ENCODE measurements at regions not wholly inside any gene's neighbourhood (a gene's known extent, or its start where the extent isn't known, plus 50 kb on each side); places are given as distances from the start of the nearest gene placed in this dataset.
"Not testable (repeated sequence)": the region's sequence is repeated elsewhere in the genome, so short reads cannot be mapped to it uniquely, and the experiment has no call there.

DNA sequence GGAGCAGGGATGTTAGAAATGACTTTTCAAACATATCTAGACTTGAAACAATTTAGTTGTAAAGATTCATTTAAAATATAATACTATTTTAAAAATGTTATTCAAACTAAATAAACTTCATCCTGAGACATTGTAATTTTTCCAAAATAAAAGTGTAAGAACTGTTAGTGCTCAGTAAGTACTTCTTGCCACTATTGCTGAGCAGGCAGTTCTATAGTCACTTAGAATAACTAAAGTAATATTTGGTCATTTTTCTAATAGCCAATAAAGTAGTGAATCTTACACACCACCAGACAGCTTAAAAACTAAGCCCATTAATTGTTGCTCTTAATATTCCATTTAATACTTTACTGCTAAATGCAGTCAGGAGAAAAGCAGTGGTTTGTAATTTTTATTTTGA lies 1120.0 kb upstream of the CDH10 start:
- no peak for DNase-seq

DNA sequence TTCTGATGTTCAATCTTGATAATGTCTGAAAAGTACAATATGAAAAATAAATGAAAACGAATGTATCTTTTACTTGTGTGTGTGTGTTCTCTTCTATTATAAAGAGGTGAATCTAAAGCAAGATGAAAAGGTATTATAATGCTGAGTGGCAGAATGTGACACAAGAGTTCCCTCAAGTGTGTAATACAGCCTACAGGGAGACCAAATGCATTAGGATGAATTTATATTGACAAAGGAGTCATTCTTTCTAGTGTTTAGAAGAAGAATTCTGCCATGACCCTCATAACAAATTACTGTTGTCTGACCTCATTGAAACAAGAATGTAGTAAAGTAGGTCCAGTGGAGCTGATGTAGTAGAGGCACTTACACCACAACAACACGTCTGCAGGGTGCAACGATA lies 1119.0 kb upstream of the CDH10 start:
- DNase-seq: no peak

DNA sequence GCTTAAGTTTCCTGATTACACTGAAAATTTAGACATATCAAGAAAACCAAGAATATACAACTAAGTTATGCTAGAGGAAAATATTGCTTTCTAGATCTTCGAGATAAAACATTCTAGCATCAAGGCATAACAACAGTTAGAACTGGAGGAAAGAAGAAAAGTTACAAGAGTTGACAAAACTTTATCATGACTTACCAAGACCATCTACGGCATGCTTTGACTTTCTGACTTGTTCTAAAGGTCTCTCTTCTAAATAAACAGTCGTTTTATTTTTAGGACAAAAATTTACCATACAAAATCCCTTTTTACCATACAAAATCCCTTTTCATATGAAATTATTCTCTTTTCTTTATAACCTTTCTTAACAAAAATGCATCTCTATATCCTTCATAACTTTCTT lies 1110.1 kb upstream of the CDH10 start:
- no peak for DNase-seq

DNA sequence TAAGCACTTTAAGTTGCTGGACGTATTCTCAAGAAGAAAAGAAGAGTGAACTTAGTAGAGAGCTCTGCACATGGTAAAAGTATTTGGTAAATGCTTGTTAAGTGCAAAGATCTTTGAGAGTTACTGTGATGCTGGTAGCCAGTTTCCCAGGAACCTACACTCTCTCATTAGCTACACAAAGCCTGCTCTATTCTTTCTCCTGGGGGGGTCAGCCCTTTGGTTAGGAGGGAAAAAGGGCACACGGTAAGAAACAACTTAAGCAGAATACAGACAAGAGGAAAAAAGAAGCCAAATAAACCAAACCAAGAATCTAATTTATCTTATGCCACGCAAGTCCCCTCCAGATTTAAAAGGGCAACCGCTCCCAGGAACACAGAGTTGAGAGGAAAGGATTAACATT lies 1100.1 kb upstream of the CDH10 start:
- DNase-seq: no peak

DNA sequence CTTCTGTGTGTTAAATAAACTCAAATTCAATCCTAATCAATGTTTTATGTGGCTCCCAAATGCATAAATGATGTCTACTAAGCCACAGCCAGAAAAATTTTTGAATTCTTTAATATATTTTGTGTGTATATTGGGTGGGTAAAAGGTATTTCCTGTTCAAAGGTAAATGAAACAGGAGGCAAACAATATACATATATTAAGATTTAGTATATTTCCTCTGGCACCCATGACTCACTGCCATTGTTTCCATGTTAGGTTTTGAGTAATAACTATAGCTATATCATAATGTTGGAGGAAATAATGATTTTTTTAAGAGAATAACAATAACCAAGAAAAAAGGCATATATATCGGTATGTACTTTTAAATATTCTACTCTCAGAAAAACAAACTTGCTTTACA lies 1071.9 kb upstream of the CDH10 start:
- DNase-seq: no peak

DNA sequence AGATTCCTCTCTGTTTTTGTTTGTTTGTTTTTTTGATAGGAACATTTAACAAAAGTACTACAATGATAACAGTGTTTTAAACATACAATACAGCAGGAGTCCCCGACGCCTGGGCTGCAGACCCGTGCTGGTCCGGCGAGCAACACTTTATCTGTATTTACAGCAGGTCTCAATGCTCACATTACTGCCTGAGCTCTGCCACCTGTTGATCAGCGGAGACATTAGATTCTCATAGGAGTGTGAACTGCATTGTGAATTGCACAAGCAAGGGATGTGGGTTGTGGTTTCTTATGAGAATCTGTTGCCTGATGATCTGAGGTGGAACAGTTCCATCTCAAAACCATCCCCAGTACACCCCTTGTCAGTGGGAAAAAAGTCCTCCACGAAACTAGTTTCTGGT lies 1068.5 kb upstream of the CDH10 start:
- DNase-seq: peak; percentile 35

DNA sequence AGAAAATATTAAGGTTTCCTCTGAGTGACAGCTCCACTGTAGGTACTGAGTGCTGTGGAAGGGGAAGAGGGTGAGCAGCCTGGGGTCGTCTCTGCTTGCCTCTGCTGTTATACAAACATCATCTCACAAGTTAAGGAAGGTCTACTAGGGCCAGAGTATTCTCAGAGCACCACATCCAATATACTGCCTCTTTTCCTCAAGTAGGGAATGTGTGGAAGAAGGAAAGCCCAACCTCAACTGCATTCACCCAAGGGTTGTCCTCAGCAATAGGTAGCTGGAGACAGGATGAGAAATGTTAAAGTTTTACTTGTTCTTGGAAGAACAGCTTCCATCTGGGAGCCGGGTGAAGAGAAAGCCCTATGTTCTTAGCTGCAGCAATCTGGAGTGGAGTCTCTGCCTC lies 1062.3 kb upstream of the CDH10 start:
- no peak for DNase-seq

DNA sequence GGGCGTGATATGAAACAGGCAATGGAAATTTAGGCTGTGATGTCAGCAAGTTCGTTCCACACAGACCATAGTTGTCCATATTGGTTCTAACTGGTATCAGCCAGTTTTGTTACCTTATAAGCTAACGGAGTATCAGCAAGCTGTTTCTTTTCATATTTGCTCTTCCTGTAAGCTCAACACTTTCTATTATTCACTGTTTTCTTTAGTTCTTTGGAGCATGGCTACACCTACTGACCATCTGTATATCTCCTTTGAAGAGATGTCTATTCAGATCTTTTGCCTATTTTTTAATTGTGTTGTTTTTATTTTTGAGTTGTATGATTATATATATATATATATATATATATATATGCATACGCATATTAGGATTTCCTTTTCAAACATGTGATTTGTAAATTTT lies 1057.2 kb upstream of the CDH10 start:
- DNase-seq: no peak

DNA sequence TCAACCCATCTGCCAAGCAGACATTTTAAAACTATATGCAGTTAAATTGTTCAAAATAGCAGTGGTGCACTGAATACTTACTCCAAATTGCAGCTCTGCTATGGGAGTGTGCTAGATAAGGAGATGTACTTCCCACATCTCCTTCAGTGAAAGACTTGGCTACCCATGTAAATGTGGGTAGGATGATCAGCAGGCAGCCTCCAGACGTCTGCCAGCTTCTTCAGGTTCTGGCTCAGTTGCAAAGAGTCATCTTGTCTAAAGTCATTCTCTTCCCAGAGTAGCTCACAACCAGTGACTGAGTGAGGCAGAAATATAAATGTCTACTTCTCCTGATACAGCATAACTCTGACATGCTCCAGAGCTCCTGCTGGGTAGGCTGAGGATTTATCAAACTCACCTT lies 1050.0 kb upstream of the CDH10 start:
- no peak for DNase-seq

DNA sequence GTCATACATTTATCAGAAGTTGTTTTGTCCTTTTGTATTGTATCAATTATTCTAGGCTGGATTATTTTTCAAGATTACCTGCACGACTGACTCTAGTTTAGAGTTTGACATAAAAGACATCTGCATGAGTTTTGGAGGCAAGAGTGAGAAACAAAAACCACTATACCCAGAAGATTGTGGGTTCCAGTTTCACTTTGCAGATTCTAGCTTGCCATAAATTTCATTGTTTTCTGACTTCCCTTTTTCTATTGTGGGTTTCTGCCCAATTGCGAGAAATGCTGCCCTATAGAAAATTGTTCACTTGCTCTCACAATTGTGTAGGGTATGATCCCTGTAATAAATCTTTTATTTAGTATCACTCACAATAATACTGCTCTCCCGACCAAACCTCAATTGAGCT lies 1043.4 kb upstream of the CDH10 start:
- peak; percentile 9 for DNase-seq

DNA sequence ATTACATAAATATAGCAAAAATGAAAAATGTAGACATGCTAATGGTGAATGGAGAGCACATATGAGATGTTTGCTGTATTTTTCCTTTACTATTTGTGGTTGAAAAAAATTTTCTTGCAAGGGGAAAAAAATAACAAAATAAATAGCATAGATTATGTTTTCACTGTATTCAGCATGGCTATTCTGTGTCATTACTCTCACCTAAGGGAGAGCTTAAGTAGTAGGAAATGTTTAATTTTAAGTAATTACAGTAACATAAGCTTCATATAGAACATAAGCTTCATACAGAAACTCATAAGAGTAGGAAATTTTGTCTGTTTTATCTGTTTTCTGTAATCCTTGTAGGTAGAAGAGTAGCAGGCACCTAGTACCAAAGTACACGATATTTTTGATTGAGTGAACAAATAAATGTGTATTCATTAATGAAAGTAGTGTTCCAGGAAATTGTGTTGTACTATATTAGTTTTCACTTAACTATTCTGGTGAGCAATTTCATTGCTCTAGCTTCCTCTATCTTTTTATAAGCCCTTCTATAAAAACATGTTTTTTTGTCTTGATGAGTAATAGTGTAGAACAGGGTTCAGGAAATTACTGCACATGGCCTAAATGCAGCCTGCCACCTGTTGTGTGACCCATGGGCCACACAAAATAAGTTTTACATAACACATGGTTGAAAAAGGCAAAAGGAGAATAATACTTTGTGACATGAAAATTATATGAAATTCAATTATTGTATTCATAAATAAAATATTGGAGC lies 1025.0 kb upstream of the CDH10 start:
- no peak for DNase-seq

DNA sequence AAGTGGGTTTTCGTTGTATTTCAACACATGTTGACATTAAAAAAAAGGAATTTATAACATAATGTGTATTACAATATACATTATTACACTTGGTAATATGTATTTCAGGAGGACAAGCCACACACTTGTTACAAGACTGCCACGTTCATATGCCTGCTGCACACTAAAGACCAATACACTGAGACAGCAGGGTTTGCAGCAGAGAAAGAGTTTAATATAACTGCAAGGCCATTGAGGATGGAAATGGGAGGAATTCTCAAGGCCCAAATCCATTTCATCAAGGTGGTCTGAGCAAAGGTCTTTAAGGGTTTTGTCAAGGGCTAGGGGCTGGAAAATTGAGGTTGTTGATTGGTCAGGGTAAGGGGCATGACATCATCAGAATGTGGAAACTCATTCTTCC lies 1017.8 kb upstream of the CDH10 start:
- DNase-seq: no peak

DNA sequence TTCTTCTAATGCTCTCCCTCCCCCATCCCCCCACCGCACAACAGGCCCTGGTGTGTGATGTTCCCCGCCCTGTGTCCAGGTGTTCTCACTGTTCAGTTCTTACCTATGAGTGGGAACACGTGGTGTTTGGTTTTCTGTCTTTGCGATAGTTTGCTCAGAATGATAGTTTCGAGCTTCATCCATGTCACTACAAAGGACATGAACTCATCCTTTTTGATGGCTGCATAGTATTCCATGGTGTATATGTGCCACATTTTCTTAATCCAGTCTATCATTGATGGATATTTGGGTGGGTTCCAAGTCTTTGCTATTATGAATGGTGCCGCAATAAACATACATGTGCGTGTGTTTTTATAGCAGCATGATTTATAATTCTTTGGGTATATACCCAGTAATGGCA lies 1005.5 kb upstream of the CDH10 start:
- DNase-seq: not testable (repeated sequence)

DNA sequence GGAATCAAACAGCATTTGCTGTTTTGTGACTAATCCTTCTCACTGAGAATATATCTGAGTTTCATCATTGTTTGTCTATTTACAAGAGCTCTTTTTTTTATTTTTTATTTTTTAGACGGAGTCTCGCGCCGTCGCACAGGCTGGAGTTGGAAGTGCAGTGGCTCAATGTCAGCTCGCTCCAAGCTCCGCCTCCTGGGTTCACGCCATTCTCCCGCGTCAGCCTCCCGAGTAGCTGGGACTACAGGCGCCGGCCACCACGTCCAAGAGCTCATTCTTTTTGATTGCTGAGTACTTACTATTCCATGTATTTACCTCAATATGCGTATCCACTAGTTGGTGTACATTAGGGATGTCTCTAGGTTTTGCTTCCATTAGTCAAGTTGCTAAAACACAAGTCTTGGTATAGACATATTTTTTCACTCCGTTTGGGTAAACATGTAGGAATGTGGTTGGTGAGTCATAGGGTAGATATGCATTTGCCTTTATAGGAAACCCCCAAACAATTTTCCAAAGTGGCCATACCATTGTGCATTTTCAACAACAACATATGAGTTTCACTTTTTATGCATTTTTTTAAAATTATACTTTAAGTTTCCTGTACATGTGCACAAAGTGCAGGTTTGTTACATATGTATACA lies 1005.0 kb upstream of the CDH10 start:
- no peak for DNase-seq

DNA sequence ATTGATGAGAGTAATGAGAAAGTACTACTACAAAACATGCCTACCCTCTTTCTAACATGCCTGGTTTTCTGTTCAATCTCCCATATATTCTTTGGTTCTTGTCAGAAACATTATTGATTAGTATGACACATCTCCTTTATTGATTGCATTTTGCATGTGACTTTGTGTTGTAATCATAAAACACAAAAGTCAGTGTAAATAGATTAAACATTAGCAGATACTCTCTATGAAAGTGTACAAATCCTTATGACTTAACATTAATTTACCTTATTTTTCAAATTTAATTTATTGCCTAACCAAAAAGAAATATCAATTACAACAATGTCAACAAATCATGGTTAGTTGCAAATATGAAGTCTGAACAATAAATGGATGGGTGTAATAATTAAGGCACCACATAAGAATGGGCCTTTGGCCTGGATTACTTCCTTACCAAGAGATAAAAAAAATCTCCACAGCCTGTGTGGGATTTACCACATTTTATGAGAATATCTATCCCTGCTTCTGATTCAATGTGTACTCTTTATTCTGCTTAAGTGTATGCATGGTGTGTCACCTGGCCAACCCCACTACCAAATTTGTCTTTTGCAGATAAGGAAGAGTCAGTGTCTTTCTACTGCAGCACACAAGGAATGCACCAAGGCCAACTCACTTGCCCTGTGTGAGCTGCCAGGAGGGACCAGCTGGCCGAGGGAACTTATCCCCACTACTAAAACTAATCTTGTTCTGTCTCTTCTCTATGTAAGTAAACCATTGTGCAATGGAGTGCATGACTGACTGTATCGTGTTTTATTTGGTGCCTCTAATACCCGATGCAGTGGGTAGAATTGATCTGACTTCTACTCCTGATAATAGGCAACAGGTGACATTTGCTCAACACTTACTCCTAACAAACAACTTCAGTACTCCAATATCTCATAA lies 1001.9 kb upstream of the CDH10 start:
- DNase-seq: no peak

DNA sequence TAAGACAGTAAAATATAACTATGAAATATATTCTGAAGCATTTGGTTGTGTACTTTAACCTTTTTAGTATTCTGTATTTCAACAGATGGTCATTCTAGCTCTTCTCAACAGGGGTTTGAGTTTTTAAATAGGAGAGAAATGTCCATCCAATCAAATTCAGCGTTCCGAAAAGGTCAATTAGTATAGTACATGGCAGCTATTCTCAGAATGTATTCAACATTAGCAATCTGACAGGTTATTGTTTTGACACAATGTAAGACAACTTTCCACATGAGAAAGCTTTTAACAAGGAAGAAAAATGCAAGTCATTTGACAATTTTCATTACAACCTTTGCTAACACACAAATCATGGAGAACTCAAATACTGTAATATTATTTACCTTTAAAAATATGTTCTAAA lies 996.3 kb upstream of the CDH10 start:
- no peak for DNase-seq

DNA sequence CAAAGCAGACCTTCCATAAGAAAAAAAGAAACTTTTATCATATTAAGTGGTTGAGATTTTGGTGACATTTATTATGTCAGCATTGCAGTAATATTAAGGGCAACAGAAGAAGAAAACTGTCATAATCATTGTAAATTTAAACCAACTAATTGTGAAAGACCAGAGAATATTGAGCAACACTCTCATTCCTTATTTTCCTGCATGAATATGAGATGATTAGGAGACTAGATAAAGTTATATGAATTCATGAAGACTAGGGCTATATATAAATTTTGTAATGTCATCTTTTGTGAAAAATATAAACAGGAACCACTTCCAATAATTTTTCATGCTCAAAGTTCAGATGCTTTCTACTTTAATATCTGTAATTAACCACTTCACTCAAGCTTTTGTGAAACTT lies 974.5 kb upstream of the CDH10 start:
- DNase-seq: no peak

DNA sequence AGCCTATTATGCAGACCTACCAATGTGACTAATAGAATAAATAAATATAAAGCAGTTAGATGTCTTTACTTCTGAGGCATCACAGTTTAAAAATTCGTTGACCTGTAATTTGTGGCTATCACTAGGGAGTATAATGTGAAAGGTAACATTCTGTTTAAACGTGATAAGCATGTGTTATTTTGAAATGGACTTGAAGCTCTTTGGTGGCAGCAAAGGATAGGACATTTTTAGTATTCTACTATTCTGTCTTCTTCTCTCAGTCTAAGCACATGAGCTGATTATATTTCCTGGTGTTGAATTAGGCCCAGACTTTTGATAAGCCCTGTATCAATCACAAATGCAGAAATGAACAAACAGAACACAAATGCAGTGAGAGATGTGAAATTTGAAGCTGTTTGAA lies 974.0 kb upstream of the CDH10 start:
- DNase-seq: no peak

DNA sequence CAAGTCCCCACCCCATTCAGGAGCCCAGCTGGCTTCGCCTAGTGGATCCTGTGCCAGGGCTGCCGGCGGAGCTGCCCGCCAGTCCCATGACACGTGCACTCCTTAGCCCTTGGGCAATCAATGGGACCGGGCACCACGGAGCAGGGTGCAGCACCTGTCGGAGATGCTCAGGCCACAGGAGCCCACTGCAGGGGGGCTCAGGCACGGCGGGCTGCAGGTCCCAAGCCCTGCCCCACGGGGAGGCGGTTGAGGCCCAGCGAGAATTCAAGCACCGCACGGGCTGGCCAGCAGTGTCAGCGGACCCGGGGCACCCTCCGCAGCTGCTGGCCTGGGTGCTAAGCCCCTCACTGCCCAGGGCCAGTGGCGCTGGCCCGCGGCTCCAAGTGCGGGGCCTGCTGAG lies 969.7 kb upstream of the CDH10 start:
- DNase-seq: no peak

DNA sequence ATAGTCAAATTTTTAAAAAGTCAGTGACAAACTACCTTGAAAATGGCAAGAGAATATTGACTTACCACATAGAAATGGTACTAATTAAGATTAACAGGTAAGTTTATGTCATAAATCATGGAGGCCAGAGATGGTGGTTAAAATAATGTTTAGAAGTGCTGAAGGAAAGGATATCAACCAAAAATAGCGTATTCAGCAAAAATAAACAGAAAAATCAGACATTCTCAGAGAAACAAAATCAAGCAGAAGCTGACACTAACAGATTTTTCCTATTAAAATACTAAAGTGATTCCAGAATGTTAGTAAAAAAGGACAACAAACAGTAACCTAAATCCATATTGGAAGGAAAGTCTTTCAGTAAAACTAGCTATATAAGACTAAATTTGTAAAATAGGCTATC lies 959.9 kb upstream of the CDH10 start:
- DNase-seq: no peak

DNA sequence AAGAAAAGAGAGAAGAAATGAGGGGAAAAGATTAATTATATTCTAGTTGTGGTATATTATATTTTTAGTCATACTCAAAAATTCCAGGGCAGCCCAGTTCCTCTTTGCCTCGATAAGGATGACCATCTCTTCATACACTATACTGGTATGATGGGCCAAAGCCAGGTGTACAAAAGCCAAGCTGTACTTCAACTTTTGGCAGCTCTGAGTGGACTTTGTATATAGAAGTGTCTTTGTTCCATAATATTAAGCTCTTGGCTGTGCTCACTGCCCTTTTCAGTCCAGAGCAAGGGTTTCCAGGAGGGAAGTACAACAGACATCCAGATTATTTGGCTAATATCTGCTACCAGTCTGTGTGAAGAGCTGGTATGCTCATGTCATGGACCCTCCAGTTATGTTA lies 934.3 kb upstream of the CDH10 start:
- DNase-seq: no peak

DNA sequence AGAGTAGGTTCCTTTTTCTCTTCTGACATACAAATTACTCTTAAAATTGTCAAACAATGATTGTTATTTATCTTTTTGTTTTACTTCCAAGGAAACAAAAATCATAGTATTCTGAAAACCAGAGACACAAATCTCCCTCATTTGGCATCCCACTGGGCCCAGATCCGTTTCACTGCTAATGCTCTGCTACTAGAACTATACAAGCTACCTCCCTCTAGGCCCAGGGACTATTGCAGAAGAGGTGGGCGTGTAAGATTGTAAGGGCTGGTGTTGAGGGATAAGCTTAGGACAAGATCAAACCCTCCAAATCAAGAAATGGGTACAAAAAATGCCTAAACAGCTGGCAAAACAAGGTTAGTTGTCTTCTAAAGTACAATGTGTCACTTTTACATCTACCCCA lies 928.9 kb upstream of the CDH10 start:
- DNase-seq: no peak

DNA sequence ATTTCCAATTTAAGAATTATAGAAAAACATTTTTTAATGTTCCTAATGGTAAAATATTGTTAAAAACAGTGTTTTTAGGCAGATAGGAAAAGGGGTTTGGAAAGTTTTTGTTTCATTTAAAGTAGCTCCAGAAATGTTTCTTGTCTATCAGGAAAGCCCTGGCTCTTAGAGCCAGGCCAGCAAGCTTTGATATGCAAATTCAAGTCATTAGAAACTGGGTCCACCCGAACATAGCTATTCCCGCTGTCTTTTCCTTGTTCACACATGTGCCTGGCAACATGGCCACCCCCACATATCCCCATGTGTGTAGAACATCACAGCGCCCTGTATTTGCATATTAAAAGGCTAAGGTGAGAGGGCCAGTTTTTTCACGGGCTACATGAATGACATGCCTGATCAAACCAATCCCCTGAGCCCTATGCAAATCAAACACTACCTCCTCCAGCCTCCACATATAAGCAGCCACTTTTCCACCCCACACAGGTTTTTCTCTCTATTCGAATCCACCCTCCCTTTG lies 925.3 kb upstream of the CDH10 start:
- DNase-seq: no peak

Data from hematopoietic multipotent progenitor cell treated with erythropoietin and hydrocortisone succinate and interleukin-3 and kit ligand, for 6 days (in vitro differentiated cells).